ENCODE measurements at regions not wholly inside any gene's neighbourhood (a gene's known extent, or its start where the extent isn't known, plus 50 kb on each side); places are given as distances from the start of the nearest gene placed in this dataset.
"Not testable (repeated sequence)": the region's sequence is repeated elsewhere in the genome, so short reads cannot be mapped to it uniquely, and the experiment has no call there.

GRCh38 chrX:1841746-1842145, 226.9 kb downstream of the ASMT start:
- no peak overlapping the region for H3K4me3 ChIP-seq (ENCODE audit: low read depth, low read length)
- no peaks in the 10 kb centered on the region for H3K36me3 ChIP-seq (ENCODE audit: control insufficient read depth, insufficient read depth, low read length)
- H2AFZ ChIP-seq, result no peak overlapping the region
- H3K9ac ChIP-seq, result no peak overlapping the region
- no peaks in the 10 kb centered on the region for H3K9me3 ChIP-seq (ENCODE audit: control insufficient read depth, low read length)
- no peaks in the 10 kb centered on the region for H3K4me1 ChIP-seq
- no peak overlapping the region for H3K4me2 ChIP-seq (ENCODE audit: low read length)
- TF ChIP-seq CTCF (IDR thresholded peaks at IDR 0.05), result no peak
- H3K27me3 ChIP-seq (ENCODE audit: control insufficient read depth, insufficient read depth, low read length), result no peaks in the 10 kb centered on the region
- no peaks in the 10 kb centered on the region for H3K79me2 ChIP-seq
- no peak overlapping the region for H3K27ac ChIP-seq

- H3K27ac ChIP-seq; H3K79me2 ChIP-seq; H3K9me3 ChIP-seq (ENCODE audit: control insufficient read depth, low read length); H3K4me1 ChIP-seq; H3K9ac ChIP-seq; H3K27me3 ChIP-seq (ENCODE audit: control insufficient read depth, insufficient read depth, low read length); H3K4me3 ChIP-seq (ENCODE audit: low read depth, low read length); H2AFZ ChIP-seq; H3K36me3 ChIP-seq (ENCODE audit: control insufficient read depth, insufficient read depth, low read length); H3K4me2 ChIP-seq (ENCODE audit: low read length): not testable (repeated sequence)
These were observed 232.1 kb downstream of the ASMT start for GRCh38 chrX:1847000-1847399.

GRCh38 chrX:1847790-1848189, 232.9 kb downstream of the ASMT start:
- H3K79me2 ChIP-seq; H3K4me2 ChIP-seq (ENCODE audit: low read length); H3K27ac ChIP-seq; H3K4me1 ChIP-seq; H3K27me3 ChIP-seq (ENCODE audit: control insufficient read depth, insufficient read depth, low read length); H3K36me3 ChIP-seq (ENCODE audit: control insufficient read depth, insufficient read depth, low read length); H3K9ac ChIP-seq; H3K4me3 ChIP-seq (ENCODE audit: low read depth, low read length); H2AFZ ChIP-seq; H3K9me3 ChIP-seq (ENCODE audit: control insufficient read depth, low read length): not testable (repeated sequence)

- Histone ChIP-seq H3K9me3 (ENCODE audit: control insufficient read depth, low read length) (no peaks in the 10 kb centered on the region), H3K36me3 (ENCODE audit: control insufficient read depth, insufficient read depth, low read length) (no peaks in the 10 kb centered on the region), H3K79me2 (no peaks in the 10 kb centered on the region), H3K27ac (no peak overlapping the region), H2AFZ (no peak overlapping the region), H3K4me1 (no peaks in the 10 kb centered on the region), H3K4me2 (ENCODE audit: low read length) (no peak overlapping the region), H3K4me3 (ENCODE audit: low read depth, low read length) (no peak overlapping the region), H3K9ac (no peak overlapping the region), H3K27me3 (ENCODE audit: control insufficient read depth, insufficient read depth, low read length) (no peaks in the 10 kb centered on the region)
- no peak for TF ChIP-seq CTCF (IDR thresholded peaks at IDR 0.05)
These were observed 236.7 kb downstream of the ASMT start for GRCh38 chrX:1851527-1851926.

GRCh38 chrX:1852082-1852481, 237.2 kb downstream of the ASMT start:
- Histone ChIP-seq H3K4me1 (no peaks in the 10 kb centered on the region), H3K4me2 (ENCODE audit: low read length) (no peak overlapping the region), H3K4me3 (ENCODE audit: low read depth, low read length) (no peak overlapping the region), H3K9ac (no peak overlapping the region), H3K9me3 (ENCODE audit: control insufficient read depth, low read length) (no peaks in the 10 kb centered on the region), H3K27ac (no peak overlapping the region), H3K27me3 (ENCODE audit: control insufficient read depth, insufficient read depth, low read length) (no peaks in the 10 kb centered on the region), H3K36me3 (ENCODE audit: control insufficient read depth, insufficient read depth, low read length) (no peaks in the 10 kb centered on the region), H2AFZ (no peak overlapping the region), H3K79me2 (no peaks in the 10 kb centered on the region)
- TF ChIP-seq CTCF (IDR thresholded peaks at IDR 0.05), result no peak

GRCh38 chrX:1853447-1853846, 238.6 kb downstream of the ASMT start:
- Histone ChIP-seq H3K4me3 (ENCODE audit: low read depth, low read length) (no peak overlapping the region), H3K27me3 (ENCODE audit: control insufficient read depth, insufficient read depth, low read length) (no peaks in the 10 kb centered on the region), H3K27ac (no peak overlapping the region), H2AFZ (no peak overlapping the region), H3K4me1 (no peaks in the 10 kb centered on the region), H3K4me2 (ENCODE audit: low read length) (no peak overlapping the region), H3K9me3 (ENCODE audit: control insufficient read depth, low read length) (no peaks in the 10 kb centered on the region), H3K9ac (no peak overlapping the region), H3K79me2 (no peaks in the 10 kb centered on the region), H3K36me3 (ENCODE audit: control insufficient read depth, insufficient read depth, low read length) (no peaks in the 10 kb centered on the region)
- TF ChIP-seq CTCF (IDR thresholded peaks at IDR 0.05), result no peak
